Mesenchymal stem cell (in vitro differentiated cells and primary cell): ENCODE measurements at regions not wholly inside any gene's neighbourhood (a gene's known extent, or its start where the extent isn't known, plus 50 kb on each side); places are given as distances from the start of the nearest gene placed in this dataset.

Source experiments
- DNase-seq: peaks from one replicate; pipeline ENCODE4 v3.0.0-alpha.2; 2013
- H2AFZ ChIP-seq: one replicate; pipeline ENCODE4 v1.6.1; 2013; ENCODE audit warnings: low read depth, mild to moderate bottlenecking, control low read depth, inconsistent platforms, low read length, moderate library complexity
- H2AK5ac ChIP-seq: 2 replicates; pipeline ENCODE4 v1.6.1; 2013; ENCODE audit warnings: low read length, moderate library complexity, mild to moderate bottlenecking, inconsistent platforms; ENCODE audit not compliant: severe bottlenecking
- H2BK120ac ChIP-seq: one replicate; pipeline ENCODE4 v1.6.1; 2013; ENCODE audit warnings: low read depth, mild to moderate bottlenecking, inconsistent platforms, low read length, moderate library complexity
- H2BK12ac ChIP-seq, 2 experiments: one replicate each; pipeline ENCODE4 v1.6.1; 2013; ENCODE audit warnings: inconsistent platforms in 2 of 2, low read length in 2 of 2, mild to moderate bottlenecking in 2 of 2, moderate library complexity in 2 of 2, control low read depth in 1 of 2
- H2BK15ac ChIP-seq: one replicate; pipeline ENCODE4 v1.6.1; 2013; ENCODE audit warnings: mild to moderate bottlenecking, low read depth, inconsistent platforms; ENCODE audit not compliant: poor library complexity, severe bottlenecking
- H2BK5ac ChIP-seq: 2 replicates; pipeline ENCODE4 v1.6.1; 2013; ENCODE audit warnings: low read depth, mild to moderate bottlenecking, low read length, control low read depth, inconsistent platforms; ENCODE audit not compliant: poor library complexity, severe bottlenecking
- H3K14ac ChIP-seq, 2 experiments: one replicate each; pipeline ENCODE4 v1.6.1; 2013; ENCODE audit warnings: inconsistent platforms in 2 of 2, low read length in 2 of 2, control low read depth in 1 of 2, mild to moderate bottlenecking in 1 of 2, moderate library complexity in 1 of 2
- H3K18ac ChIP-seq, 2 experiments: one replicate each; pipeline ENCODE4 v1.6.1; 2013; ENCODE audit warnings: inconsistent platforms in 2 of 2, low read length in 2 of 2, control low read depth in 1 of 2, low read depth in 1 of 2, mild to moderate bottlenecking in 1 of 2
- H3K23ac ChIP-seq, 2 experiments: one replicate each; pipeline ENCODE4 v1.6.1; 2013; ENCODE audit warnings: inconsistent platforms in 2 of 2, low read length in 2 of 2, mild to moderate bottlenecking in 2 of 2, moderate library complexity in 2 of 2, control low read depth in 1 of 2
- H3K27ac ChIP-seq: 2 replicates; pipeline ENCODE4 v1.5.1; 2013; ENCODE audit warnings: mild to moderate bottlenecking, moderate library complexity, low read length, control low read depth, inconsistent platforms; ENCODE audit not compliant: poor library complexity, severe bottlenecking
- H3K27me3 ChIP-seq, 2 experiments: 2 replicates each; pipeline versions ENCODE4 v1.6.1 to v1.7.0; 2013; ENCODE audit warnings: low read length in 2 of 2, mild to moderate bottlenecking in 2 of 2, moderate library complexity in 2 of 2, control low read depth in 1 of 2, inconsistent platforms in 1 of 2; ENCODE audit not compliant: control insufficient read depth in 1 of 2, insufficient read depth in 1 of 2
- H3K36me3 ChIP-seq, 2 experiments: 2 replicates each; pipeline versions ENCODE4 v1.6.1 to v1.7.0; 2013; ENCODE audit warnings: low read length in 2 of 2, control low read depth in 1 of 2, inconsistent platforms in 1 of 2, low read depth in 1 of 2, mild to moderate bottlenecking in 1 of 2; ENCODE audit not compliant: insufficient read depth in 2 of 2, control insufficient read depth in 1 of 2
- H3K4ac ChIP-seq, 2 experiments: one replicate each; pipeline ENCODE4 v1.6.1; 2013; ENCODE audit warnings: inconsistent platforms in 2 of 2, low read length in 2 of 2, mild to moderate bottlenecking in 2 of 2, moderate library complexity in 2 of 2, control low read depth in 1 of 2, low read depth in 1 of 2
- H3K4me1 ChIP-seq: 2 replicates; pipeline ENCODE4 v1.6.1; 2013; ENCODE audit warnings: low read depth, low read length, control low read depth; ENCODE audit not compliant: control insufficient read depth, insufficient read depth
- H3K4me2 ChIP-seq: 2 replicates; pipeline ENCODE4 v1.6.1; 2013; ENCODE audit warnings: low read length, mild to moderate bottlenecking, inconsistent platforms; ENCODE audit not compliant: poor library complexity, severe bottlenecking
- H3K4me3 ChIP-seq, 2 experiments: 2 replicates each; pipeline versions ENCODE4 v1.5.1 to v1.7.0; 2013; ENCODE audit warnings: low read length in 2 of 2, mild to moderate bottlenecking in 2 of 2, control low read depth in 1 of 2, low read depth in 1 of 2; ENCODE audit not compliant: insufficient read depth in 1 of 2
- H3K79me1 ChIP-seq: replicated peaks from 2 replicates; pipeline ENCODE4 v1.6.1; 2013; ENCODE audit warnings: mild to moderate bottlenecking, control low read depth, low read length, inconsistent platforms; ENCODE audit not compliant: poor library complexity, severe bottlenecking
- H3K9ac ChIP-seq: 2 replicates; pipeline ENCODE4 v1.7.0; 2013; ENCODE audit warnings: mild to moderate bottlenecking, low read length, moderate library complexity
- H3K9me3 ChIP-seq: 2 replicates; pipeline ENCODE4 v1.7.0; 2013; ENCODE audit warnings: mild to moderate bottlenecking, low read length; ENCODE audit not compliant: control insufficient read depth
- H4K8ac ChIP-seq: one replicate; pipeline ENCODE4 v1.6.1; 2013; ENCODE audit warnings: inconsistent platforms, mild to moderate bottlenecking, low read length, moderate library complexity
- H4K91ac ChIP-seq: one replicate; pipeline ENCODE4 v1.6.1; 2013; ENCODE audit warnings: mild to moderate bottlenecking, low read length, inconsistent platforms
- WGBS: methylation state at CpG from one replicate; pipeline ENCODE4 v1.1.7; 2013; ENCODE audit warnings: mixed read lengths; 5-methylcytosine and 5-hydroxymethylcytosine counted together

DNA sequence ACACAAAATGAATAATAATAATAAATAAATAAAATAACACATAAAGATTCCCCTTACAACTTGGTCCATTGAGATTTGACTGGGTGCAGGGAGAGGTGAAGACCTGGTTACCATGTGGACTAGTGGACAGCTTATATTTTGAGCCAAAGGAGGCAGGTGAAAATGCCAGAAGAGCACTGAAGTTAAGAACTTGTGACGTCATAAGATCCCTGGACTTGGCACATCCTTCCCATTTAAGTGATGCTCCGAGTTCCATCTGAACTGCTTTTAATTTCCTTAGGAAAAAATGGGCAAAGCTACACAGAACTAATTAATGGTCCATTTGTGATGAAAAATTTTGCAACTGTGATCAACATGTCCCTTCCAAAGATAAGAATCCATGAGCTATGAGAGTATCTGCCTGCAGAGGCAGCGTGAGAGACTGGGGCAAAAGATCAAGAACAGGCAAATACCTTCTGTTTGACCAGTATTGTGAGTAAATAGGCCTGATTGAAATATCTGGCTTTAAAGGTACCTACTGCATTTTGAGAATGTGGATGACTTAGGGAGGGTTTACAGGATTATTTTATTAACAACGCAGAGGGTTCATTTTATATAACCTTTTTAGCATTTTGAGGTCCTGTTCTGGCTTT is 101.2 kb upstream of the POT1 start:
- H3K23ac ChIP-seq, result no peak overlapping the region
- no peak overlapping the region for H4K91ac ChIP-seq
- WGBS, result 90% methylated on average over 4 of the region's 4 CpGs
- H3K27me3 ChIP-seq, result no peaks in the 10 kb centered on the region
- no peak overlapping the region for H3K14ac ChIP-seq
- no peak overlapping the region for H2BK5ac ChIP-seq
- no peak overlapping the region for H4K8ac ChIP-seq
- H3K18ac ChIP-seq, result no peak overlapping the region
- H3K4me1 ChIP-seq, result no peaks in the 10 kb centered on the region
- no peak overlapping the region for H2BK120ac ChIP-seq
- H2AK5ac ChIP-seq, result no peak overlapping the region
- H2BK15ac ChIP-seq, result no peak overlapping the region
- no peak overlapping the region for H3K4me2 ChIP-seq
- no peaks in the 10 kb centered on the region for H3K36me3 ChIP-seq
- H2BK12ac ChIP-seq, result no peak overlapping the region
- DNase-seq, result no peak
- H3K27ac ChIP-seq, result no peak overlapping the region
- no peak overlapping the region for H3K9ac ChIP-seq
- no peak overlapping the region for H3K4me3 ChIP-seq
- H3K9me3 ChIP-seq, result no peaks in the 10 kb centered on the region
- H3K79me1 ChIP-seq, result no peaks in the 10 kb centered on the region
- no peak overlapping the region for H2AFZ ChIP-seq
- H3K4ac ChIP-seq, result no peak overlapping the region

DNA sequence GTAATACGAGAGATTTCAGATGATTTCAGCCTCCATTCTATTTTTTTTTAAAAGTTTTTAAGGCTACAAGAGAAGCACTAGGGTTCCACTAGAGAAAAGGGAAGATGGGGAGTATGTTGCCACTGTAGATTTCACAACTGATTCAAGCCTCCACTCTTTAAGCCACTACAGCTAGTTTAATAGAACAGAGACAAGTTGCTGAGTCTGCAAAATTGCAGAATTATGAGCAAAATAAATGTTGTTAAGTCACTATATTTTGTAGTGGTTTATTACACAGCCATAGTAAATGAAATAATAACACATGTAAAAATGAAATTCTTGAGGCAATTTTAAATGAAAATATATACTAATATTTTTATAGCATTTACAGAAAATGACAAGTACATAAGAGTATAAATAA is 96.0 kb upstream of the POT1 start:
- Histone ChIP-seq H2BK5ac (no peak overlapping the region), H3K18ac (no peak overlapping the region), H2BK15ac (no peak overlapping the region), H2BK120ac (no peak overlapping the region), H3K27ac (no peak overlapping the region), H3K14ac (no peak overlapping the region), H4K91ac (no peak overlapping the region), H3K9ac (no peak overlapping the region), H3K4ac (no peak overlapping the region), H3K4me1 (no peaks in the 10 kb centered on the region), H3K9me3 (no peaks in the 10 kb centered on the region), H3K27me3 (no peaks in the 10 kb centered on the region), H3K4me2 (no peak overlapping the region), H2AK5ac (no peak overlapping the region), H3K4me3 (no peak overlapping the region), H4K8ac (no peak overlapping the region), H3K36me3 (no peaks in the 10 kb centered on the region), H3K79me1 (no peaks in the 10 kb centered on the region), H2AFZ (no peak overlapping the region), H3K23ac (no peak overlapping the region), H2BK12ac (no peak overlapping the region)
- no CpG with 5 or more reads among the region's 1 CpG for WGBS
- no peak for DNase-seq

DNA sequence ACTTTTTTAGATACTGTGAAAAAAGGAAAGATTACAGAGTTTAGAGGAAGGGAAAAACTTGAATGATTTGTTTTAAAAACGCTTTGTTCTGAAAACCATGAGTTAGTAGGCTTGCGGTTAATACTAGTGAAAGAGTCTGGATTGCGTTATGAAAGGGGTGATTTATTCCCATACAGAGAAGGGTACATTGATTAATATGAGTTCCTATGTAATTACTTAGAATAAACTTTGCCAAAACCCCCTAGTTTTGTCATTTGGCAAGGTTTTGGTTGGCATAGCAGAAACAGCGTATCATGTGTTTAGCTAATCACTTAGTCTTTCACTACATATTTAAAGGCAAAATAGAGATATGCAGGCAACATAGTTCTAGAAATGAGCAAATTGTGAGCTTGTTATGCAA is 91.2 kb upstream of the POT1 start:
- no peaks in the 10 kb centered on the region for H3K36me3 ChIP-seq
- no peak overlapping the region for H3K18ac ChIP-seq
- no peak overlapping the region for H2AK5ac ChIP-seq
- H3K9me3 ChIP-seq, result no peaks in the 10 kb centered on the region
- no peak overlapping the region for H2AFZ ChIP-seq
- no peak overlapping the region for H2BK15ac ChIP-seq
- no peaks in the 10 kb centered on the region for H3K4me1 ChIP-seq
- no peak overlapping the region for H4K91ac ChIP-seq
- H4K8ac ChIP-seq, result no peak overlapping the region
- H3K79me1 ChIP-seq, result no peaks in the 10 kb centered on the region
- H2BK120ac ChIP-seq, result no peak overlapping the region
- no peak overlapping the region for H2BK5ac ChIP-seq
- H3K27ac ChIP-seq, result no peak overlapping the region
- H3K14ac ChIP-seq, result no peak overlapping the region
- H3K4me2 ChIP-seq, result no peak overlapping the region
- 96% methylated on average over 2 of the region's 4 CpGs for WGBS
- H3K4ac ChIP-seq, result no peak overlapping the region
- no peak for DNase-seq
- H3K23ac ChIP-seq, result no peak overlapping the region
- no peak overlapping the region for H3K9ac ChIP-seq
- H2BK12ac ChIP-seq, result no peak overlapping the region
- no peak overlapping the region for H3K4me3 ChIP-seq
- H3K27me3 ChIP-seq, result no peaks in the 10 kb centered on the region

DNA sequence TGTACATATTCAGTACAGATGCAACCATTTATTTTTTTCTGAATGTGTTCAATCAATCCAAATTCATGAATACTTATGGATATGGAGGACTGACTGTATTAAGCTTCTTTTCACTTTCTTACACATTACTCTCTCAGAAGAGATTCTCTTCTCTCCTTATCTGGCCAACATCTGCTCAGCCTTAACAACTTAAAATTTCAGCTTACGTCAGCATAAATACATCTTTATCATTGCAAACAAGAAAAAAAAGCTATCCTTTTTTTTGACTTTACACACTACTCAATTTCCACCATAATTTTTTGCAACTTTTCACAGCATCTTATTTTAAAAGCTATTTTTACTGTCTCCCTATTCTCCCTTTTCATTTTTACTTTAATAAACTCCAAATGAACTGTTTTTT is 80.9 kb upstream of the POT1 start:
- Histone ChIP-seq H3K4me1 (no peaks in the 10 kb centered on the region), H2AK5ac (no peak overlapping the region), H4K8ac (no peak overlapping the region), H3K27me3 (no peaks in the 10 kb centered on the region), H2BK15ac (no peak overlapping the region), H3K36me3 (no peaks in the 10 kb centered on the region), H2AFZ (no peak overlapping the region), H3K9me3 (no peaks in the 10 kb centered on the region), H2BK120ac (no peak overlapping the region), H3K79me1 (no peaks in the 10 kb centered on the region), H3K27ac (no peak overlapping the region), H2BK5ac (no peak overlapping the region), H3K23ac (no peak overlapping the region), H4K91ac (no peak overlapping the region), H3K4me3 (no peak overlapping the region), H3K4ac (no peak overlapping the region), H2BK12ac (no peak overlapping the region), H3K18ac (no peak overlapping the region), H3K9ac (no peak overlapping the region), H3K4me2 (no peak overlapping the region), H3K14ac (no peak overlapping the region)
- DNase-seq, result no peak
- WGBS, result 91% methylated on average over 1 of the region's 1 CpG
